PC-3 (cell line): ENCODE measurements at regions not wholly inside any gene's neighbourhood (a gene's known extent, or its start where the extent isn't known, plus 50 kb on each side); places are given as distances from the start of the nearest gene placed in this dataset.

Experiments
- EZH2 ChIP-seq: fragments of 300-600 bp; sonication (generic); IDR thresholded peaks from one replicate; pipeline ENCODE4 v1.6.1; 2017; ENCODE audit warnings: antibody characterized with exemption, mild to moderate bottlenecking, low read length; ENCODE audit not compliant: unreplicated experiment
- EZH2phosphoT487 ChIP-seq: fragments of 300-600 bp; sonication (generic); IDR thresholded peaks from 2 replicates; pipeline ENCODE4 v1.6.1; 2018; ENCODE audit warnings: mild to moderate bottlenecking, antibody characterized with exemption, low read length, borderline replicate concordance
- TF ChIP-seq, protein P1 (sequence below): fragments of 300-600 bp; sonication (generic); conservative IDR thresholded peaks from 2 replicates; pipeline ENCODE4 v1.5.1; 2017; ENCODE audit warnings: antibody characterized with exemption, low read depth, mild to moderate bottlenecking, low read length

DNA sequence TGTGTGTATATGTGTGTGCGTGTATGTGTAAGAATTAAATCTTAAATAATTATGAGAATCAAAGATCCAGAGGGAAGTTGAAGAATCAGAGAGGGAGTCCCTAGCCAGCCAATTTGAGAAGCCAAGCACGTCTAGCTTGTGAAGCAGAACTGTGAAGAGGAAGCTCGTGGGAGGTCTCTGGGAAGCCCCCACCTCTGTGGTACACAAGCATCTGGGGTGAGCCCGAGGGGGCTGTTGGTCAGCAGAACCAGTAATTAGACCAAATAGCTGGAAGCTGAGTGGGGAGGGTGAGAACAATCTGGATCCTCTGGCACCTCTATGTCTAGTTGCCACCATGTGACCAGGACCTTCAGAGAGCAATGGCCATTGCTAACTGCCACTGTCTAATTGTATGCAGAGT is 162.7 kb upstream of the ADRA1D start:
- TF ChIP-seq, protein P1, sequence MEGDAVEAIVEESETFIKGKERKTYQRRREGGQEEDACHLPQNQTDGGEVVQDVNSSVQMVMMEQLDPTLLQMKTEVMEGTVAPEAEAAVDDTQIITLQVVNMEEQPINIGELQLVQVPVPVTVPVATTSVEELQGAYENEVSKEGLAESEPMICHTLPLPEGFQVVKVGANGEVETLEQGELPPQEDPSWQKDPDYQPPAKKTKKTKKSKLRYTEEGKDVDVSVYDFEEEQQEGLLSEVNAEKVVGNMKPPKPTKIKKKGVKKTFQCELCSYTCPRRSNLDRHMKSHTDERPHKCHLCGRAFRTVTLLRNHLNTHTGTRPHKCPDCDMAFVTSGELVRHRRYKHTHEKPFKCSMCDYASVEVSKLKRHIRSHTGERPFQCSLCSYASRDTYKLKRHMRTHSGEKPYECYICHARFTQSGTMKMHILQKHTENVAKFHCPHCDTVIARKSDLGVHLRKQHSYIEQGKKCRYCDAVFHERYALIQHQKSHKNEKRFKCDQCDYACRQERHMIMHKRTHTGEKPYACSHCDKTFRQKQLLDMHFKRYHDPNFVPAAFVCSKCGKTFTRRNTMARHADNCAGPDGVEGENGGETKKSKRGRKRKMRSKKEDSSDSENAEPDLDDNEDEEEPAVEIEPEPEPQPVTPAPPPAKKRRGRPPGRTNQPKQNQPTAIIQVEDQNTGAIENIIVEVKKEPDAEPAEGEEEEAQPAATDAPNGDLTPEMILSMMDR = no peak
- TF ChIP-seq EZH2 = no peak
- TF ChIP-seq EZH2phosphoT487 = no peak
